ENCODE measurements at regions not wholly inside any gene's neighbourhood (a gene's known extent, or its start where the extent isn't known, plus 50 kb on each side); places are given as distances from the start of the nearest gene placed in this dataset.
A peak's percentile ranks its signal among the peaks of the same experiment; 100 is the strongest.
"Not testable (repeated sequence)": the region's sequence is repeated elsewhere in the genome, so short reads cannot be mapped to it uniquely, and the experiment has no call there.

- no peak overlapping the region for H3K9ac ChIP-seq (ENCODE audit: low read depth, low read length)
- peaks cover 2% of the 10 kb centered on the region; the same call in 1 of the 2 replicates for H3K4me1 ChIP-seq (ENCODE audit: insufficient read depth, low read length)
- no peaks in the 10 kb centered on the region for H3K36me3 ChIP-seq (ENCODE audit: insufficient read depth, low read length)
- no peaks in the 10 kb centered on the region for H3K9me3 ChIP-seq (ENCODE audit: control insufficient read depth, insufficient read depth, low read length)
Measured at GRCh38 chr17:68771867-68772515, 170.8 kb upstream of the FAM20A start.

- Histone ChIP-seq H3K36me3 (ENCODE audit: insufficient read depth, low read length) (no peaks in the 10 kb centered on the region), H3K9ac (ENCODE audit: low read depth, low read length) (no peak overlapping the region), H3K4me1 (ENCODE audit: insufficient read depth, low read length) (peaks cover 2% of the 10 kb centered on the region; the same call in 1 of the 2 replicates), H3K9me3 (ENCODE audit: control insufficient read depth, insufficient read depth, low read length) (no peaks in the 10 kb centered on the region)
Measured at GRCh38 chr17:68768804-68769203, 167.6 kb upstream of the FAM20A start.

GRCh38 chr17:68766640-68767039 lies 165.5 kb upstream of the FAM20A start:
- H3K9ac ChIP-seq (ENCODE audit: low read depth, low read length) = no peak overlapping the region
- no peaks in the 10 kb centered on the region for H3K4me1 ChIP-seq (ENCODE audit: insufficient read depth, low read length)
- H3K9me3 ChIP-seq (ENCODE audit: control insufficient read depth, insufficient read depth, low read length) = no peaks in the 10 kb centered on the region
- no peaks in the 10 kb centered on the region for H3K36me3 ChIP-seq (ENCODE audit: insufficient read depth, low read length)

GRCh38 chr17:68763562-68763961 lies 162.4 kb upstream of the FAM20A start:
- H3K9me3 ChIP-seq (ENCODE audit: control insufficient read depth, insufficient read depth, low read length) = no peaks in the 10 kb centered on the region
- no peak overlapping the region for H3K9ac ChIP-seq (ENCODE audit: low read depth, low read length)
- H3K4me1 ChIP-seq (ENCODE audit: insufficient read depth, low read length) = peaks cover 12% of the 10 kb centered on the region
- no peaks in the 10 kb centered on the region for H3K36me3 ChIP-seq (ENCODE audit: insufficient read depth, low read length)

GRCh38 chr17:68762911-68763310 lies 161.7 kb upstream of the FAM20A start:
- H3K36me3 ChIP-seq (ENCODE audit: insufficient read depth, low read length) = no peaks in the 10 kb centered on the region
- H3K4me1 ChIP-seq (ENCODE audit: insufficient read depth, low read length) = peaks cover 14% of the 10 kb centered on the region
- no peak overlapping the region for H3K9ac ChIP-seq (ENCODE audit: low read depth, low read length)
- no peaks in the 10 kb centered on the region for H3K9me3 ChIP-seq (ENCODE audit: control insufficient read depth, insufficient read depth, low read length)

GRCh38 chr17:68760141-68760475 lies 158.9 kb upstream of the FAM20A start:
- Histone ChIP-seq H3K9ac (ENCODE audit: low read depth, low read length) (no peak overlapping the region), H3K9me3 (ENCODE audit: control insufficient read depth, insufficient read depth, low read length) (peaks cover 9% of the 10 kb centered on the region; the same call in 1 of the 2 replicates), H3K36me3 (ENCODE audit: insufficient read depth, low read length) (no peaks in the 10 kb centered on the region), H3K4me1 (ENCODE audit: insufficient read depth, low read length) (peaks cover 14% of the 10 kb centered on the region)

- Histone ChIP-seq H3K4me1 (ENCODE audit: insufficient read depth, low read length) (peaks cover 14% of the 10 kb centered on the region), H3K36me3 (ENCODE audit: insufficient read depth, low read length) (no peaks in the 10 kb centered on the region), H3K9me3 (ENCODE audit: control insufficient read depth, insufficient read depth, low read length) (peaks cover 9% of the 10 kb centered on the region; the same call in 1 of the 2 replicates), H3K9ac (ENCODE audit: low read depth, low read length) (peak overlapping the region; percentile 54)
Measured at GRCh38 chr17:68759343-68760140, 158.4 kb upstream of the FAM20A start.

GRCh38 chr17:68759002-68759342 lies 157.8 kb upstream of the FAM20A start:
- peak overlapping the region; percentile 54; the same call in 1 of the 2 replicates for H3K9ac ChIP-seq (ENCODE audit: low read depth, low read length)
- peaks cover 9% of the 10 kb centered on the region; the same call in 1 of the 2 replicates for H3K9me3 ChIP-seq (ENCODE audit: control insufficient read depth, insufficient read depth, low read length)
- peaks cover 14% of the 10 kb centered on the region for H3K4me1 ChIP-seq (ENCODE audit: insufficient read depth, low read length)

GRCh38 chr17:68757866-68758757 lies 156.9 kb upstream of the FAM20A start:
- not testable (repeated sequence) for H3K9ac ChIP-seq (ENCODE audit: low read depth, low read length); H3K9me3 ChIP-seq (ENCODE audit: control insufficient read depth, insufficient read depth, low read length); H3K36me3 ChIP-seq (ENCODE audit: insufficient read depth, low read length)

More at GRCh38 chr17:68759002-68759342, 157.8 kb upstream of the FAM20A start:
- no peaks in the 10 kb centered on the region for H3K36me3 ChIP-seq (ENCODE audit: insufficient read depth, low read length)

GRCh38 chr17:68753985-68754769 lies 153.0 kb upstream of the FAM20A start:
- no peaks in the 10 kb centered on the region for H3K36me3 ChIP-seq (ENCODE audit: insufficient read depth, low read length)
- no peak overlapping the region for H3K9ac ChIP-seq (ENCODE audit: low read depth, low read length)
- H3K4me1 ChIP-seq (ENCODE audit: insufficient read depth, low read length) = peaks cover 21% of the 10 kb centered on the region
- H3K9me3 ChIP-seq (ENCODE audit: control insufficient read depth, insufficient read depth, low read length) = peaks cover 9% of the 10 kb centered on the region; the same call in 1 of the 2 replicates

More at GRCh38 chr17:68757866-68758757, 156.9 kb upstream of the FAM20A start:
- H3K4me1 ChIP-seq (ENCODE audit: insufficient read depth, low read length) = peaks cover 14% of the 10 kb centered on the region

GRCh38 chr17:68750208-68750562 lies 149.0 kb upstream of the FAM20A start:
- peaks cover 12% of the 10 kb centered on the region for H3K4me1 ChIP-seq (ENCODE audit: insufficient read depth, low read length)
- H3K9me3 ChIP-seq (ENCODE audit: control insufficient read depth, insufficient read depth, low read length) = peaks cover under 1% of the 10 kb centered on the region; the same call in 1 of the 2 replicates
- no peaks in the 10 kb centered on the region for H3K36me3 ChIP-seq (ENCODE audit: insufficient read depth, low read length)
- peak overlapping the region; percentile 26 for H3K9ac ChIP-seq (ENCODE audit: low read depth, low read length)

GRCh38 chr17:68749349-68750207 lies 148.4 kb upstream of the FAM20A start:
- Histone ChIP-seq H3K9me3 (ENCODE audit: control insufficient read depth, insufficient read depth, low read length) (peaks cover 3% of the 10 kb centered on the region), H3K4me1 (ENCODE audit: insufficient read depth, low read length) (peaks cover 12% of the 10 kb centered on the region), H3K9ac (ENCODE audit: low read depth, low read length) (peak overlapping the region; percentile 26), H3K36me3 (ENCODE audit: insufficient read depth, low read length) (no peaks in the 10 kb centered on the region)

GRCh38 chr17:68748381-68748780 lies 147.2 kb upstream of the FAM20A start:
- no peak overlapping the region for H3K9ac ChIP-seq (ENCODE audit: low read depth, low read length)
- peaks cover 12% of the 10 kb centered on the region for H3K4me1 ChIP-seq (ENCODE audit: insufficient read depth, low read length)
- peaks cover 7% of the 10 kb centered on the region for H3K9me3 ChIP-seq (ENCODE audit: control insufficient read depth, insufficient read depth, low read length)
- no peaks in the 10 kb centered on the region for H3K36me3 ChIP-seq (ENCODE audit: insufficient read depth, low read length)
